VCaP (cell line): ENCODE measurements at regions not wholly inside any gene's neighbourhood (a gene's known extent, or its start where the extent isn't known, plus 50 kb on each side); places are given as distances from the start of the nearest gene placed in this dataset.

ENCODE experiments used
- H3K27ac ChIP-seq: fragments of 450-650 bp; 2 replicates; pipeline ENCODE4 v1.5.1; 2017
- TF ChIP-seq, protein P1 (sequence below): fragments of 450-650 bp; conservative IDR thresholded peaks from 2 replicates; pipeline ENCODE4 v1.5.1; 2017; ENCODE audit warnings: mild to moderate bottlenecking, moderate library complexity

DNA sequence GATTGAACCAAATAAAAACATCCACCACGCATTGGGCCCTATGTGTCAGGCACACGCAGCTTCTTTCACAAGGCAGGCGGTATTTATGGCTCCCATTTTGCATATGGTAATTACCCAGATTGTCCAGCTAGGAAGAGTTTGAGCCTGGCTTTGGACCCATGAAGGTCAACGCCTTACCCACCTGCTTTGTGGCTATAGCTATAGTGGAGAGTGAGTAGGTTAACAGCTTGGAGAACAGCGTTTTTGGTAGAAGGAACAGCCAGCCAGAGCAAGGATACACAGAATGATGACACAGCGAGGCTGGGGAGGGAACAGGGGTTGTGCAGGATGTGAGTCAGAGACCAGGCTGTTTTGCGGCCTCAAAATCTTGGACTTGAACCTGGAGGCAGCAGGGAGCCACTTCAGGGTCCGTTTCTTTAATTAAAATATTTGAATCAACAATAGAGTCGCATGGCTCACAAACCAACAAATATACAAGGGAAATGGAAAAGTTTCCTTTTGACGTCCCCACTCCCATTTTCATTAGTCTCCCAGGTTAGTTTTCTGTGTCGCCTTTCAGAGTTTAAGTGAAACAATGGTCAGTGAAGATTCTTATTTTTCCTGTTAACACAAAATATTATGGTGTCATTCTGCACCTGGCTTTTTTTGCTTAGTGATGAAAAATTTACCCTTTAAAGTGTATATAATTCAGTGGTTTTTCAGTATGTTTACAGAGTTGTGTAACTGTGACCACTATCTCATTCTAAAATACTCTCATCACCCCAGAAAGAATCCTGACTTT is 118.2 kb upstream of the STX18 start:
- TF ChIP-seq, protein P1, sequence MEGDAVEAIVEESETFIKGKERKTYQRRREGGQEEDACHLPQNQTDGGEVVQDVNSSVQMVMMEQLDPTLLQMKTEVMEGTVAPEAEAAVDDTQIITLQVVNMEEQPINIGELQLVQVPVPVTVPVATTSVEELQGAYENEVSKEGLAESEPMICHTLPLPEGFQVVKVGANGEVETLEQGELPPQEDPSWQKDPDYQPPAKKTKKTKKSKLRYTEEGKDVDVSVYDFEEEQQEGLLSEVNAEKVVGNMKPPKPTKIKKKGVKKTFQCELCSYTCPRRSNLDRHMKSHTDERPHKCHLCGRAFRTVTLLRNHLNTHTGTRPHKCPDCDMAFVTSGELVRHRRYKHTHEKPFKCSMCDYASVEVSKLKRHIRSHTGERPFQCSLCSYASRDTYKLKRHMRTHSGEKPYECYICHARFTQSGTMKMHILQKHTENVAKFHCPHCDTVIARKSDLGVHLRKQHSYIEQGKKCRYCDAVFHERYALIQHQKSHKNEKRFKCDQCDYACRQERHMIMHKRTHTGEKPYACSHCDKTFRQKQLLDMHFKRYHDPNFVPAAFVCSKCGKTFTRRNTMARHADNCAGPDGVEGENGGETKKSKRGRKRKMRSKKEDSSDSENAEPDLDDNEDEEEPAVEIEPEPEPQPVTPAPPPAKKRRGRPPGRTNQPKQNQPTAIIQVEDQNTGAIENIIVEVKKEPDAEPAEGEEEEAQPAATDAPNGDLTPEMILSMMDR: no peak

DNA sequence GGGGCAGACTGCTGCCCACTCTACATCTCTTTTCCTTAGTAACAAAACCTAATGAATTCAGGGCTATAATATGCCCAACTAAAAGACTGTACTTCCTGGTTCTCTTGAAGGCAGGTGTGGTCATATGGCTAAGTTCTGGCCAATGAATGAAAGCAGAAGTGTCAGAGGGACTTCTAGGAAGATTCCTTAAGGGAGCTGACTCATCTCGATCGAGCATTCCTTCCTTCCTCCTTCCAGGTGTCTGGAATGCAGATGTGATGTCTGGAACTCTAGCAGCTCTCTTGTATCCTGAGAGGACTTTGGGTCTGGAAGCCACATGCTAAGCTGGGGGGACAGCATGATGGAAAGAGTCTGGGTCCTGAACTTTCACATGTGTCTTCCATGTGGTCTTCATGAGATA is 116.2 kb upstream of the STX18 start:
- TF ChIP-seq, protein P1: no peak
- no peak overlapping the region for H3K27ac ChIP-seq

More for the DNA sequence above, 118.2 kb upstream of the STX18 start:
- no peak overlapping the region for H3K27ac ChIP-seq

DNA sequence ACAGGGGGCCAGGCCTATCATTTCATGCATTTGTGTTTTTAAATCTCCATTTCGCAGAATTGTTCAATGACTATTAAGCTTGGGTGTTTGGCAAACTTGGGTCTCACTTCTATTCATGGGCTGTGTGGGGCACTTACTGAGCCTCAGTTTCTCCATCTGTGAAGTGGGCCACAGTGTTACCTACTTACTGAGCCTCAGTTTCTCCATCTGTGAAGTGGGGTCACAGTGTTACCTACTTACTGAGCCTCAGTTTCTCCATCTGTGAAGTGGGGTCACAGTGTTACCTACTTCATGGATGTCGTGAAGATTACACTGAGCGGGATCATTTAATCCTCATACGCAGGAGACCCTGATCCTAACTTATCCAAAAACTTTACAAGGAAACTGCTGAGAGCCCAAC is 115.1 kb upstream of the STX18 start:
- no peak overlapping the region for H3K27ac ChIP-seq
- TF ChIP-seq, protein P1: no peak

DNA sequence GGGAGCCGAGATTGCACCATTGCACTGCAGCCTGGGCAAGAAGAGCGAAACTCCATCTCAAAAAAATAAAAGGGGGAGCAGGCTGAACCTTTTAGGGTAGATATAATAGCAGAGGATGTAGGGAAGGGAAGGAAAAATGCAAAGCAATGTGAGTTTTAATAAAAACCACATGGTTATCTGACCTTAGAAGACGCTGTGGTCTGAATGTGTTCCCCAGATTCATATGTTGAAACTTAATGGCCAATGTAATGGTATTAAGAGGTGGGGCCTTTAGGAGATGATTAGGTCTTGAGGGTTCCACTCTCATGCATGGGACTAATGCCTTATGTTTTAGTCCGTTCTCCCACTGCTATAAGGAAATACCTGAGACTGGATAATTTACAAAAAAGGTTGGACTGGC is 114.1 kb upstream of the STX18 start:
- TF ChIP-seq, protein P1: no peak
- H3K27ac ChIP-seq: no peak overlapping the region

DNA sequence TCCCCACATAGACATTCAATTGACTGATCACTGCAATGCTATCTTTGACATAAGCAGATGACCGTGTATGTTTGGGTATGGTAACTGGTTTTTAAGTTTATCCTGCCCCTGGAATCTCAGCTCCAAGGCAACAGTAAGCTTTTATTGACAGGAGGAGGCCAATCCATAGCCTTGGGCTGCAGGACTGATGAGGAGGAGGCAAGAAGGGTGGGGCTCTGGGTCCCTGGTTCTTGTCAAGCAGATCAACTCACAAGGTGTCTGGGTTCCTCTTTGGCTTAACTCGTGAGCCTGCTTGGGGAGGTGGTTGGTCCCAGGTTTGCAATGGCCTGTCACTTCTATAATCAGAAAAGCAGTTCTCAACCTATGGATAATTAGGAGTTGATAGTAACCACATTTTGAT is 113.2 kb upstream of the STX18 start:
- H3K27ac ChIP-seq: no peak overlapping the region
- TF ChIP-seq, protein P1: no peak

DNA sequence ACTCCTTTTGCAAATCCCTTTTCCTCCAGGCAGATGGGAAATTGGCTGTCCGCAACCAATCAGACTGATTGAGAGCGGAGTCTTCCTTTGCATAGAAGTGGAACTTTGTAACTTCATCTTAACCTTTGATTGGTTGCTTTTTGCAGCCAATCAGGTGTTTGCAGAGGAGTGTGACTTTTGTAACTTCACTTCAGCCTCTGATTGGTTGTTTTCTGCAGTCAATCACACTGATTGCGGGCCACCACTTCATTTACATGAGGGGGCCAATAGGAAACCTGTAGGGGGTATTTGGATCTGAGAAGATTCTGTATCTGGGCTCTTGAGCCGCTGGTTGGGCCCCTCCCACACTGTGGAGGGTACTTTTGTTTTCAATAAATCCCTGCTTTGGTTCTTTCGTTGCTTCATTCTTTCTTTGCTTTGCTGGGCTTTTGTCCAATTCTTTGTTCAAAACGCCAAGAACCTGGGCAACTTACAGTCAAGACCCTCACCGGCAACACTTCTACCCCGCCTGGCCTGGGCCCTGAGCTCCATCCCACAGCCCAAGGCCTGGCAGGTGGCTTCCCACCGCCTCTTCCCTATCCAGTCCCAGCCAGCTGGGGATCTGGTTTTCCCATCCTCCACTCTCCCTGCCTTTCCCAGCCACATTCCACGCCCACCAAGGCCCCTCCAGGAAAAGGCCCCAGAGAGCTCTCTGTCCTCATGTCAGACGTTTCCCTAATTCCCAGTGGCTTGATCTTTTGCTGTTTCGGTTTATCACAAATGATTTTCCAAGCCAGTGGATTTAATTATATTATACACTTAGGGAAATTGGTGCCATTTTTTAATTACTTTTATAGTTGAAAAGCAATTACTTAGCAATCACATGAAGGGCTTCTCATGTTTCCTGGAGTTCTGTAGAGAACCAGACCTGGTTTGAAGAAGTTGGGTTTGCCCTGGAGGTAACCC is 110.2 kb upstream of the STX18 start:
- TF ChIP-seq, protein P1: no peak
- H3K27ac ChIP-seq: no peak overlapping the region

DNA sequence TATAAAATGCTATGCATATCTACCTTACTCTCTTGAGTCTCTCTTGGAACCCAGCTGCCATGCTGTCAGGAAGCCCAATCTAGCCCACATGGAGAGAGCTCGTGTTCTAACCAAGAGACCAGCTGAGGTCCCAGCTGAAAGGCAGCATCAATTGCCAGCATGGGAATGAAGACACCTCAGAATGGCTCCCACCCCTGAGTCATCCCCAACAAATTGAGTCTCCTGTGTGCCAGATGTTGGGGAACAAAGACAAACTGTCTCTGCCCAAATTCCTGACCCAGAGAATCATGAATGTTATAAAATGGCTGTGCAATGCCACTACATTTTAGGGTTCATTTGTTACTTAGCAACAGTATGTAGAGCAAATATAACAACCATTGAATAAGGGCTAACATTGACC is 105.2 kb upstream of the STX18 start:
- TF ChIP-seq, protein P1: no peak
- H3K27ac ChIP-seq: no peak overlapping the region
